ENCODE measurements at regions not wholly inside any gene's neighbourhood (a gene's known extent, or its start where the extent isn't known, plus 50 kb on each side); places are given as distances from the start of the nearest gene placed in this dataset.

DNA sequence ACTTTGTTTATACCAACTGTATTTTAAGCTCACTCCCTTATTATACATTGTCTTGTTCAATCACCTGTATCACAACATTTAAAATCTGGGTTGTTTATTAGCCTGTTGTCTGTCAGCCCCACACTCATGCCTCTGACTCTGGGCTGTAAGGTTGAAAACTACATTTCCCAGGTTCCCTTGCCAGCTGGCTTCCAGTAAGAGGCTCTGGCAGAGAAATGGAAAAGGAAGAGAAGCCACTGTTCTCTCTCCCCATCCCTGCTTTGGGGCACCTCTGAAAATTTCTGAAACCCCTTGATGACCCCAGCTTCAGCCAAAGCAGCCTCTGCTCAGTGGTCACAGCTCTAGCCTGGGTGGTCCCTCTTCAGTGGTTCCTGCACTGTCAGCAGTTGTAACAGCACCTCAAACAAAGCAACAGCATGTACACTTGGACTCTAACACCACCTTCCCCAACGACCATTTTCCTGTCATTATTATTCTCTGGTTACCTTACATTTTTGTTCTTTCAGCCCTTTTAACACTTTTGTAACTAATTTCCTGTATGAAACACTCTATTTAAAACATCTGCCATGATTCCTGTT, 108.9 kb upstream of the LGALSL start:
- no peak overlapping the region for H2BK120ac ChIP-seq (replicated peaks; ENCODE audit: low read depth, low read length)
- H3K23me2 ChIP-seq (ENCODE audit: low read depth, low read length): no peaks in the 10 kb centered on the region
- H3K4me1 ChIP-seq (replicated peaks in 1 of 4; ENCODE audit: control insufficient read depth in 3 of 4, insufficient read depth in 4 of 4, low read length in 3 of 4): no peaks in the 10 kb centered on the region
- no peak overlapping the region for H3K27ac ChIP-seq (ENCODE audit: low read depth, low read length)
- H3K79me2 ChIP-seq (ENCODE audit: control insufficient read depth in 1 of 2, insufficient read depth in 2 of 2, low read length in 2 of 2): no peaks in the 10 kb centered on the region
- H2BK12ac ChIP-seq (ENCODE audit: low read depth, low read length): no peak overlapping the region
- no peak overlapping the region for H2AK5ac ChIP-seq (ENCODE audit: low read depth, low read length)
- WGBS, 2 experiments (ENCODE audit: extremely low coverage in 1 of 2, insufficient coverage in 1 of 2, insufficient read length in 1 of 2, insufficient replicate concordance in 2 of 2, low coverage in 1 of 2, low lambda C conversion rate in 2 of 2, missing lambda C conversion rate in 1 of 2): 71% methylated on average over 1 of the region's 1 CpG; no CpG with 5 or more reads in 1 of the 2 experiments
- H3K23ac ChIP-seq (ENCODE audit: insufficient read length): no peak overlapping the region
- CTCF ChIA-PET (ENCODE audit: partially characterized antibody): interaction anchor here (1.1 to 2.6 kb wide), 2 partner anchors 15 to 144 kb away, joined by 3 to 16 read pairs; no protein-coding TSS in a partner anchor
- H2BK20ac ChIP-seq (ENCODE audit: low read length): no peak overlapping the region
- peak overlapping the region; percentile 97 for H2AFZ ChIP-seq (ENCODE audit: low read length)
- H3K36me3 ChIP-seq (ENCODE audit: control insufficient read depth in 2 of 4, insufficient read depth in 4 of 4, low read length in 3 of 4): no peaks in the 10 kb centered on the region
- no peak overlapping the region for H3K18ac ChIP-seq (ENCODE audit: extremely low read depth, low read length)
- H3K56ac ChIP-seq (replicated peaks; ENCODE audit: insufficient read length, low read depth, low read length): no peak overlapping the region
- DNase-seq (ENCODE audit: low read depth in 1 of 2, low spot score in 2 of 2): no peak
- H3K4me2 ChIP-seq (ENCODE audit: insufficient read depth in 1 of 2, low read depth in 2 of 2, low read length in 2 of 2): no peak overlapping the region
- POLR2A ChIA-PET (ENCODE audit: partially characterized antibody): no interaction called here
- no peaks in the 10 kb centered on the region for H3K27me3 ChIP-seq (replicated peaks in 1 of 4; ENCODE audit: control insufficient read depth in 3 of 4, extremely low read depth in 1 of 4, insufficient read depth in 3 of 4, low read length in 3 of 4)
- H3K79me1 ChIP-seq (ENCODE audit: low read depth, low read length): no peaks in the 10 kb centered on the region
- H4K8ac ChIP-seq (ENCODE audit: extremely low read depth, insufficient read depth, low read length): peak overlapping the region; percentile 77; the same call in 1 of the 2 replicates
- H2BK15ac ChIP-seq (ENCODE audit: low read length): no peak overlapping the region
- TF ChIP-seq SIX5 (IDR thresholded peaks at IDR 0.05; ENCODE audit: low read depth, low read length): peak; percentile 64
- TF ChIP-seq TAF7 (optimal IDR thresholded peaks at IDR 0.05; ENCODE audit: borderline replicate concordance, low read depth, low read length): no peak
- no peak overlapping the region for H3K9ac ChIP-seq (replicated peaks in 1 of 4; ENCODE audit: extremely low read depth in 1 of 4, low read depth in 3 of 4, low read length in 3 of 4)
- no peak overlapping the region for H3K14ac ChIP-seq (ENCODE audit: insufficient read length)
- peak overlapping the region; percentile 51 for H4K5ac ChIP-seq (ENCODE audit: insufficient read length, low read depth, low read length)
- no peak overlapping the region for H4K91ac ChIP-seq (replicated peaks; ENCODE audit: insufficient read length, low read length)
- no peaks in the 10 kb centered on the region for H3K9me3 ChIP-seq (ENCODE audit: insufficient read depth in 2 of 2, low read depth in 1 of 2, low read length in 1 of 2)
- H2BK5ac ChIP-seq (ENCODE audit: low read depth, low read length): no peak overlapping the region
- H4K20me1 ChIP-seq (replicated peaks in 1 of 2; ENCODE audit: control insufficient read depth in 1 of 2, insufficient read depth in 2 of 2, low read length in 2 of 2): no peaks in the 10 kb centered on the region
- no peak overlapping the region for H3K4me3 ChIP-seq (ENCODE audit: extremely low read depth in 1 of 4, insufficient read depth in 2 of 4, low read depth in 3 of 4, low read length in 4 of 4)
- no peak overlapping the region for H3K4ac ChIP-seq (replicated peaks; ENCODE audit: insufficient read length, low read depth, low read length)
- FAIRE-seq: peak; percentile 13

Measured in H1 (cell line).